K562 (cell line): ENCODE measurements at regions not wholly inside any gene's neighbourhood (a gene's known extent, or its start where the extent isn't known, plus 50 kb on each side); places are given as distances from the start of the nearest gene placed in this dataset.

Experiments used
- CAMTA2 ChIP-seq: fragments of 250-450 bp; sonication (Bioruptor Pico); conservative IDR thresholded peaks from 2 replicates; pipeline ENCODE4 v1.5.1; 2022
- DACH1 ChIP-seq: fragments of 450-650 bp; IDR thresholded peaks from 2 replicates; pipeline ENCODE4 v1.6.1; 2018; ENCODE audit not compliant: partially characterized antibody
- E4F1 ChIP-seq: fragments of 250-450 bp; sonication (Bioruptor Pico); IDR thresholded peaks from 2 replicates; pipeline ENCODE4 v1.5.0; 2021; ENCODE audit warnings: mild to moderate bottlenecking, borderline replicate concordance
- FOXO4 ChIP-seq: fragments of 450-650 bp; formaldehyde crosslinking; IDR thresholded peaks from 2 replicates; pipeline ENCODE4 v1.4.0; 2020; ENCODE audit warnings: mild to moderate bottlenecking, moderate library complexity
- ILK ChIP-seq: fragments of 450-650 bp; IDR thresholded peaks from 2 replicates; pipeline ENCODE4 v1.6.1; 2016; ENCODE audit warnings: missing genetic modification characterization, low read depth, mild to moderate bottlenecking, missing compliant biosample characterization, moderate library complexity, borderline replicate concordance
- IRF9 ChIP-seq: fragments of 450-650 bp; IDR thresholded peaks from 2 replicates; pipeline ENCODE4 v1.6.1; 2016; ENCODE audit warnings: missing biosample characterization, missing genetic modification characterization
- KDM2B ChIP-seq: fragments of 250-450 bp; sonication (Bioruptor Pico); IDR thresholded peaks from 2 replicates; pipeline ENCODE4 v1.8.0; 2021; ENCODE audit warnings: mild to moderate bottlenecking, moderate library complexity
- MTA2 ChIP-seq: fragments of 450-650 bp; IDR thresholded peaks from 2 replicates; pipeline ENCODE4 v1.6.1; 2016; ENCODE audit warnings: low read depth
- PPARD ChIP-seq: fragments of 250-450 bp; sonication (Bioruptor Pico); IDR thresholded peaks from 2 replicates; pipeline ENCODE4 v1.8.0; 2022; ENCODE audit warnings: inconsistent platforms, mild to moderate bottlenecking, moderate library complexity
- RNF219 ChIP-seq: fragments of 250-450 bp; sonication (Bioruptor Pico); IDR thresholded peaks from 2 replicates; pipeline ENCODE4 v1.5.0; 2022; ENCODE audit warnings: mild to moderate bottlenecking
- SMAD3 ChIP-seq: fragments of 450-650 bp; formaldehyde crosslinking; conservative IDR thresholded peaks from 2 replicates; pipeline ENCODE4 v1.4.0; 2020; ENCODE audit warnings: mild to moderate bottlenecking
- THAP12 ChIP-seq: fragments of 250-450 bp; sonication (Bioruptor Pico); IDR thresholded peaks from 2 replicates; pipeline ENCODE4 v1.9.0; 2021; ENCODE audit warnings: mild to moderate bottlenecking, inconsistent platforms
- USF1 ChIP-seq: sonication (generic); formaldehyde crosslinking; IDR thresholded peaks from 2 replicates; pipeline ENCODE4 v1.9.0; 2022; ENCODE audit warnings: mild to moderate bottlenecking, missing genetic modification reagents
- ZNF140 ChIP-seq: fragments of 250-450 bp; sonication (Bioruptor Pico); IDR thresholded peaks from 2 replicates; pipeline ENCODE4 v1.8.0; 2021; ENCODE audit warnings: moderate library complexity, mild to moderate bottlenecking, inconsistent platforms
- ZNF507 ChIP-seq: conservative IDR thresholded peaks from 2 replicates; pipeline ENCODE4 v1.6.1; 2017; ENCODE audit warnings: missing genetic modification characterization, missing compliant biosample characterization

- TF ChIP-seq SMAD3 (peak; percentile 99), ZNF140 (peak; percentile 100), DACH1 (no peak), KDM2B (CRISPR knock-in tag) (peak; percentile 98), ILK (peak; percentile 83), THAP12 (CRISPR knock-in tag) (no peak), ZNF507 (tag) (peak; percentile 37; the same call in 1 of the 2 replicates), PPARD (CRISPR knock-in tag) (peak; percentile 93; the same call in 1 of the 2 replicates), USF1 (CRISPR knock-in tag) (no peak), CAMTA2 (CRISPR knock-in tag) (no peak), FOXO4 (CRISPR knock-in tag) (peak; percentile 97), IRF9 (tag) (peak; percentile 99), MTA2 (peak; percentile 77), RNF219 (CRISPR knock-in tag) (peak; percentile 88), E4F1 (CRISPR knock-in tag) (peak; percentile 77; the same call in 1 of the 2 replicates)
Observed at GRCh38 chr13:64274481-64275217, 2859.0 kb upstream of the PCDH20 start (continued).
